Right cardiac atrium (tissue), 5 donors: ENCODE measurements at regions not wholly inside any gene's neighbourhood (a gene's known extent, or its start where the extent isn't known, plus 50 kb on each side); places are given as distances from the start of the nearest gene placed in this dataset.
"Not testable (repeated sequence)": the region's sequence is repeated elsewhere in the genome, so short reads cannot be mapped to it uniquely, and the experiment has no call there.

Source experiments
- ATAC-seq, 2 donors: fragments of 200-7000 bp; cut with Tn5 transposase; one replicate each; pipeline versions ENCODE4 v1.8.0 to v1.9.1; 2020; ENCODE audit warnings: moderate library complexity in 2 of 2, mild to moderate bottlenecking in 1 of 2
- DNase-seq, 3 donors: peaks; one replicate each; pipeline ENCODE4 v3.0.0-alpha.2; 2020
- H3K27ac ChIP-seq: one replicate; pipeline ENCODE4 v1.5.1; 2013; ENCODE audit warnings: mild to moderate bottlenecking, low read length, control low read depth, moderate library complexity
- H3K27me3 ChIP-seq: one replicate; pipeline ENCODE4 v1.6.1; 2013; ENCODE audit not compliant: control insufficient read depth, insufficient read depth
- H3K4me1 ChIP-seq: one replicate; pipeline ENCODE4 v1.6.1; 2013; ENCODE audit warnings: low read length; ENCODE audit not compliant: control insufficient read depth, insufficient read depth
- H3K4me3 ChIP-seq: one replicate; pipeline ENCODE4 v1.5.1; 2013; ENCODE audit warnings: low read length, control low read depth
- H3K9me3 ChIP-seq: one replicate; pipeline ENCODE4 v1.6.1; 2013; ENCODE audit warnings: low read length; ENCODE audit not compliant: control insufficient read depth
- WGBS: extraction: QIAGEN DNeasy Blood & Tissue Kit; methylation state at CpG from one replicate; pipeline ENCODE4 v1.1.7; 2013; 5-methylcytosine and 5-hydroxymethylcytosine counted together
- intact Hi-C, 4 donors: fragments of 100-400 bp; cut with DNase I; formaldehyde crosslinking; loops; one replicate each; pipeline versions ENCODE4 v1.11.0 to v1.14.0; 2022 to 2023
- donor health status: healthy with polysubstance abuse.
- donor health status: DM: no; HTN: yes; CAD: no.
- donor health status: DM: no; HTN: no; CAD: no.
- donor health status: DM: no; HTN: yes; CAD: no; lungs with severe emphysema.
- donor health status: DM: yes; HTN: yes; CAD: no.

DNA sequence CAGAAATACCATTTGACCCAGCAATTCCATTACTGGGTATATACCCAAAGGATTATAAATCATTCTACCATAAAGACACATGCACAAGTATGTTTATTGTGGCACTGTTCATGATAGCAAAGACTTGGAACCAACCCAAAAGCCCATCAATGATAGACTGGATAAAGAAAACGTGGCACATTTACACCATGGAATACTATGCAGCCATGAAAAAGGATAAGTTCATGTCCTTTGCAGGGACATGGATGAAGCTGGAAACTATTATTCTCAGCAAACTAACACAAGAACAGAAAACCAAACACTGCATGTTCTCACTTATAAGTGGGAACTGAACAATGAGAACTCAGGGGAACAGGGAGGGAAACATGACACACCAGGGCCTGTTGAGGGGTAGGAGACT is 1103.4 kb downstream of the TBL1XR1 start:
- ATAC-seq, H3K27me3 ChIP-seq, H3K4me1 ChIP-seq, DNase-seq, H3K27ac ChIP-seq, H3K9me3 ChIP-seq, intact Hi-C loops, H3K4me3 ChIP-seq: not testable (repeated sequence)
- WGBS: 53% methylated on average over 1 of the region's 1 CpG

DNA sequence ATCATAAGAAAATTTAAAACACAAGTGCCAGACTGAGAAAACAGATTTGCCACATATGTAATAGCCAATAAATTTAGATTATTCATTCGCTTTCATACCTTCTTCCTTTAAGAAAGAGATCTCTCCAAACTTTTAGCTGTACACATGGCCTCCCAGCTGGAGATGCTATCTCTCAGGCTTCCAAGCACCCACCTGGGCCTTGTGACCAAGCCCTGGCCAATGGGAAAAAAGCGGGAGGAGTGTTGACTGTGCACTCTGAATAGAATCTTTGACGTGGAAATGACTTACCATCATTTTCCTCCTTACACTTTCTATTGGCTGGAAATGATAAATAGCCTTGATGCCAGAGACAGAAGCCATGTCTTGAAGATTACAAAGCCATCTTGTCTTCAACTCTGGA is 1106.6 kb downstream of the TBL1XR1 start:
- no peak for DNase-seq
- 76% methylated on average over 3 of the region's 3 CpGs for WGBS
- no peaks in the 10 kb centered on the region for H3K27me3 ChIP-seq
- intact Hi-C loops: no loop called here
- H3K9me3 ChIP-seq: no peaks in the 10 kb centered on the region
- no peak for ATAC-seq
- no peak overlapping the region for H3K4me3 ChIP-seq
- H3K27ac ChIP-seq: no peak overlapping the region
- H3K4me1 ChIP-seq: no peaks in the 10 kb centered on the region

DNA sequence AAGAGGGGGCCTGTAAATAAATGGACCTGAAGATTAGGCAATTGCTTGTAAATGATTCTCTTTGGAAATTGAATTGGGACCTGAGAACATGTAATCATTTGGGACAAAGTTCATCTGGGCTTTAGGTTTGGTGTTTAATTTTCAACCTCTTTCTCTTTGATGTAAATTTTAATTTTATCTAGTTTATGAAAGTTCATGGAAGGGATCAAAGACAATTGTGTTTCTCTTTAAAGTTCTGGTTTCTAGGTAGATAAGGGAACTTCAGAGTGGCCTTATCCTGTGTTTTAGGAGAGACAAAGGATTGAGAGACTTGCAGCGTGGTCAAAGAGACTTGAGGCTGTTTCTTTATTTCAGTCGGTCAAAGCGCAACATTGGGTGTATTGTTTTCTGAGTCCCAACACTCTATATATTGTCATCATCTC is 1108.3 kb downstream of the TBL1XR1 start:
- Histone ChIP-seq H3K4me1 (no peaks in the 10 kb centered on the region), H3K9me3 (no peaks in the 10 kb centered on the region), H3K27me3 (no peaks in the 10 kb centered on the region), H3K27ac (no peak overlapping the region), H3K4me3 (no peak overlapping the region)
- 92% methylated on average over 3 of the region's 3 CpGs for WGBS
- no peak for ATAC-seq
- DNase-seq: no peak
- intact Hi-C loops: no loop called here

DNA sequence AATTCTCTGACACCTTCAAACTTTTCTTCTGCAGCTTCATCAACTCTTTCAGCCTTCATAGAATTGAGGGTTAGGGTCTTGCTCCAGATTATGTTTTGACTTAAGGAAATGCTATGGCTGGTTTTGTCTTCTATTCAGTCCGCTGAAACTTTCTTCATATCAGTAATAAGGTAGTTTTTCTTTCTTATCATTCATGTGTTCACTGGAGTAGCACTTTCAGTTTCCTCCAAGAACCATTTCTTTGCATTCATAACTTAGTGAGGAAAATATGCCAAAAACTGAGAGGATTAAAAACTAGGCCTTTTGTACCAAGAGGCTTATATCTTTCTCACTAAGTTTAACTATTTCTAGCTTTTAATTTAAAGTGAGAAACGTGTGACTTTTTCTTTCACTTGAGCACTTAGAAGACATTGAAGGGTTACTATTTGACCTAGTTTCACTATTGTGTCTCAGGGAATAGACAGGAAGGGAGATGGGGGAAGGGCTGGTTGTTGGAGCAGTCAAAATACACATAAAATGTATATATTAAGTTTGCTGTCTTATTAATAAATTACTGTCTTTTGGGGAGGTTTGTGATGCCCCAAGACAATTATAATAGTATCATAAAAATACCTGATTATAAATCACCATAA is 1110.1 kb downstream of the TBL1XR1 start:
- 66% methylated on average over 2 of the region's 2 CpGs for WGBS
- H3K9me3 ChIP-seq: no peaks in the 10 kb centered on the region
- no peak overlapping the region for H3K27ac ChIP-seq
- no peak for DNase-seq
- H3K4me3 ChIP-seq: no peak overlapping the region
- ATAC-seq: no peak
- no peaks in the 10 kb centered on the region for H3K4me1 ChIP-seq
- intact Hi-C loops: no loop called here
- H3K27me3 ChIP-seq: no peaks in the 10 kb centered on the region

DNA sequence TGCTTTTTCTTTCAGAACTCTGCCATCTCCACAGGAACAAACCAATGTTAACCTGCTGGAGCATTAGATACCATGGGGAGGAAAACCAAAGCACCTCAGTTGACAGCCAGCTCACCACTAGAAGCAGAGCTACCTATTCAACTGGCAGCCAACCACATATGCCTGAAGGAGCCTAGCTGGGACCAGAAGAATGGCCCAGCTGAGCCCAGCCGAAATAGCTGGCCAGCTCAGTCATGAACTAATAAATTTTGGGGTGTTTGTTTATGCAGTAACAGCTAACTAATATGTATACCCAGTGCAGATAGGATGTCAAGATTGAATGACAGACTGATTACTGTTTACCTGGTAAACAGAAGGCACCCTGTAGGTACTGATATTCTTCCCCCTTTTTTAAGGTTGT is 1117.5 kb downstream of the TBL1XR1 start:
- 91% methylated on average over 1 of the region's 1 CpG for WGBS
- H3K27ac ChIP-seq: no peak overlapping the region
- intact Hi-C loops: no loop called here

DNA sequence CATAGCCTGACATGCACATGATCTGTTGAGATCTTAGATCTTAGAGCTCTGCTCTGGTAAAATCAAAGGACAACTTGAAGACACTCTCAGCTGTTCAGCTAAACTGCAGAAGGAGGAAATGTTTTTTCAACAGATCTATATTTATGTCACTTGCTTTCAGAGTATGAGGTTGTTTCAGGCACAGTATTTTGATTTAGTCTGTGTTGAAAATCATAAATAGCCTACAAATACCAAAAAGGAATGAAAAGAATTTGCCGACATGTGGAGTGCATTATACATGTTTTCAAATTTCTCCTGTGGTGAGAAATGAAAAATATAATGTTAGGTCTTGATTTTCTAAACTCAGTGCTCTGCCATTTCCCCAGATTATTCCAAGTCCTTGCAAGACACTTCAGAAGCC is 1118.4 kb downstream of the TBL1XR1 start:
- DNase-seq (no peak), ATAC-seq (no peak)
- Histone ChIP-seq H3K27me3 (no peaks in the 10 kb centered on the region), H3K9me3 (no peaks in the 10 kb centered on the region), H3K27ac (no peak overlapping the region), H3K4me3 (no peak overlapping the region), H3K4me1 (no peaks in the 10 kb centered on the region)
- intact Hi-C loops: no loop called here
- WGBS: 80% methylated on average over 1 of the region's 1 CpG

More for the DNA sequence above, 1117.5 kb downstream of the TBL1XR1 start:
- DNase-seq (no peak), ATAC-seq (no peak)
- Histone ChIP-seq H3K9me3 (no peaks in the 10 kb centered on the region), H3K4me1 (no peaks in the 10 kb centered on the region), H3K27me3 (no peaks in the 10 kb centered on the region), H3K4me3 (no peak overlapping the region)

DNA sequence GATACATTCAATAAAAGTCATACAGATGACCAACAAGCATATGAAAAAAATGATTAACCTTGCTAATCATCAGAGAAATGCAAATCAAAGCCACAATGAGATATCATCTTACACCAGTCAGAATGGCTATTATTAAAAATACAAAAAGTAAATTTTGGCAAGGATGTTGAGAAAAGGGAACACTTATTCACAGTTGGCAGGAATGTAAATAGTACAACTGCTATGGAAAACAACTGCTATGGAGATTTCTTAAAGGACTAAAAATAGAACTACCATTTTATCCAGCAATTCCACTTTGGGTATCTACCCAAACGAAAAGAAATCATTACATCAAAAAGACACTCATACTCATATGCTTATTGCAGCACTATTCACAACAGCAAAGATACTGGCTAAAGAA is 1121.8 kb downstream of the TBL1XR1 start:
- no peak for ATAC-seq

DNA sequence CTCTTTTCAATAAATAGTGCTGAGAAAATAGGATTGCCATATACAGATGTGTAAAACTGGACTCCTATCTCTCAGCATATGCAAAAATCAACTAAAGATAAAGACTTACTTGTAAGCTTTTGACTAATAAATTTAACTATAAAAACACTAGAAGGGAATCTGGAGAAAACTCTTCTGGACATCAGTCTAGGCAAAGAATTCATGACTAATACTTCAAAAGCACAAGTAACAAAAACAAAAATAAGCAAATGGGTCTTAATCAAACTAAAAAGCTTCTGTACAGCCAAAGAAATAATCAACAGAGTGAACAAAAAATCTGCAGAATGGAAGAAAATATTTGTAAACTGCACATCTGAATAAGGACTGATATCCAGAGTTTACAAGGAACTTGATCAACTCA is 1122.2 kb downstream of the TBL1XR1 start:
- no peak for ATAC-seq
- Histone ChIP-seq H3K4me3 (no peak overlapping the region), H3K27me3 (no peaks in the 10 kb centered on the region), H3K27ac (no peak overlapping the region), H3K4me1 (no peaks in the 10 kb centered on the region), H3K9me3 (no peaks in the 10 kb centered on the region)
- DNase-seq: no peak
- intact Hi-C loops: no loop called here

More for the DNA sequence above, 1121.8 kb downstream of the TBL1XR1 start:
- no peak for DNase-seq
- Histone ChIP-seq H3K4me3 (no peak overlapping the region), H3K27ac (no peak overlapping the region), H3K27me3 (no peaks in the 10 kb centered on the region), H3K9me3 (no peaks in the 10 kb centered on the region), H3K4me1 (no peaks in the 10 kb centered on the region)
- intact Hi-C loops: no loop called here
- WGBS: 43% methylated on average over 1 of the region's 1 CpG

DNA sequence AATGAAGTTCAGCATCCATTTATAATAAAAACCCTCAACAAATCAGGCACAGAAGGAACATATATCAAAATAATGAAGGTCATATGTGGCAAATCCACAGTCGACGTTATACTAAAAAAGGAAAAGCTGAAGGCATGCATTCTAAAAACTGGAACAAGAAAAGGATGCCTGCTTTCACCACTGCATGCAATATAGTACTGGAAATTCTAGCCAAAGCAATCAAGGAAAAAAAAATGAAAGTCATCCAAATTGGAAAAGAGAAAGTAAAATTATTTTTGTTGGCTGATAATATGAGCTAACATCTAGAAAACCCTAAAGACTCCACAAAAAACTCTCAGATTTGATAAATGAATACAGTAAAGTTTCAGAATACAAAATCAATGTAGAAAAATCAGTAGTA is 1123.2 kb downstream of the TBL1XR1 start:
- H3K4me3 ChIP-seq: no peak overlapping the region
- intact Hi-C loops: no loop called here
- WGBS: 51% methylated on average over 2 of the region's 2 CpGs
- H3K9me3 ChIP-seq: no peaks in the 10 kb centered on the region
- H3K27ac ChIP-seq: no peak overlapping the region
- H3K27me3 ChIP-seq: no peaks in the 10 kb centered on the region
- ATAC-seq (no peak), DNase-seq (no peak)
- H3K4me1 ChIP-seq: no peaks in the 10 kb centered on the region

DNA sequence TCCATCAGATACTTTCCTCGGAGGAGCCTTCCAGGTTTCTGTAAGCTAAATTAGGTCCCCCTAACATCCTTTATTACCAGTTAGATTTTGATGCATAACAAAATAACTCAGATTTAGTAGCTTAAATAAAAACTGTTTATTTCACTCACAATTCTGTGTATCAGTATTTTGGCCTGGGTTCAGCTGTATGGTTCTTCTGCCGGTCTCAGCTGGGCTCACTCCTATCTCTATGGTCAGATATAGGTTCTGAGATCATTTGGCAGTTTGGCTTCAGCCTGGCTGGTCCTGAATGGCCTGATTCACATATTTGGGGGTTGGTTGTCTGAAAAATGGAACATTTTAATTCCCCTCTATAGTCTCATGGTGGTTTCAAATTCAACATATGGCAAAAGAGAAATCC is 1125.3 kb downstream of the TBL1XR1 start:
- Histone ChIP-seq H3K4me1 (no peaks in the 10 kb centered on the region), H3K4me3 (no peak overlapping the region), H3K9me3 (no peaks in the 10 kb centered on the region), H3K27ac (no peak overlapping the region), H3K27me3 (no peaks in the 10 kb centered on the region)
- 77% methylated on average over 2 of the region's 2 CpGs for WGBS
- intact Hi-C loops: no loop called here
- ATAC-seq (no peak), DNase-seq (no peak)

DNA sequence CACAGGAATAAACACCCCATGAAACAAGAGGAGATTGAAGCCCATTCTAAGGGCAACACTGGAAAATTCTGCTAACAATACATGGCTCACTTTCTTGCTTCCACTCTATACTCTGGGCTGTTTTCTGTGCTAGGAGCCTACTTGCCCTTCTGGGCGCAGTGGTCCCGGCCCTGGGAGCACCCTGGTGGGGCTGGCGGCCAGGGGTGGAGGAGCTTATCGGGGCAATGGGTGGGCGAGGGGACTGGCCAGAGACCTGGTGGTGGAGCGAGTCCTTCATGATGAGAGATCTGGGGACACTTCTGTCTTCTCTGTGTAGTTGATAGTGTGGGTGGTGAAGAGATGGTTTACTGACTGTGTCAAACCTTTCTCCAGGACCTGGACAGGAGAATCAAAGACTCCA is 1128.5 kb downstream of the TBL1XR1 start:
- no peak for ATAC-seq
- H3K4me3 ChIP-seq: no peak overlapping the region
- intact Hi-C loops: no loop called here

DNA sequence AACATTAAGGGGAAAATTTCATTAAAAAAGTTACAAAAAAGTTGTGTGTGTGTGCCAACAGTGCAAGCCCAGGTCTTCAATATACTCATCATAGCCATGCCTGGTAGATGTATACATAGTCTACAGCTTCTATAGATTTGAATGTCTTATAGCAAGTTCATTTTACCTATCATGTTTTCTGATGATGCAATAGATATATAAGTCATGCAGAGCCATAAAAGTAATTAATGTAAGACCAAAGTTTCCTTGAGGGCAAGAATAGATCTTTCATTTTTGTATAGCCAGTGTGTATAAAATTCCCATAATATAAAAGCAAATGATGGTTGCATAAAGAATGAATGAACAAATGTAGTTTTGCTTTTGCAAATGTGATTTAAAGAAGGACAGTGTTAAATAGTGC is 1138.4 kb downstream of the TBL1XR1 start:
- H3K27ac ChIP-seq: no peak overlapping the region
- H3K27me3 ChIP-seq: no peaks in the 10 kb centered on the region
- intact Hi-C loops: no loop called here
- ATAC-seq (no peak), DNase-seq (no peak)
- H3K4me3 ChIP-seq: no peak overlapping the region
- H3K9me3 ChIP-seq: no peaks in the 10 kb centered on the region
- no peaks in the 10 kb centered on the region for H3K4me1 ChIP-seq

More for the DNA sequence above, 1128.5 kb downstream of the TBL1XR1 start:
- no peaks in the 10 kb centered on the region for H3K4me1 ChIP-seq
- WGBS: 88% methylated on average over 6 of the region's 6 CpGs
- H3K9me3 ChIP-seq: no peaks in the 10 kb centered on the region
- no peak overlapping the region for H3K27ac ChIP-seq
- H3K27me3 ChIP-seq: no peaks in the 10 kb centered on the region
- DNase-seq: no peak
